Bronchial epithelial cell (primary cell): ENCODE measurements at regions not wholly inside any gene's neighbourhood (a gene's known extent, or its start where the extent isn't known, plus 50 kb on each side); places are given as distances from the start of the nearest gene placed in this dataset.

Source experiments
- DNase-seq: peaks from one replicate; pipeline ENCODE4 v3.0.0-alpha.2; 2010; ENCODE audit warnings: low read depth
- FAIRE-seq: peaks from 2 replicates; lab custom pipeline; 2011; peaks lifted over from hg19 to GRCh38; lab: Jason Lieb, UNC
- H3K27me3 ChIP-seq: 2 replicates; pipeline ENCODE4 v1.5.1; 2011; ENCODE audit warnings: low read length; ENCODE audit not compliant: control insufficient read depth, insufficient read depth
- H3K36me3 ChIP-seq: 2 replicates; pipeline ENCODE4 v1.5.1; 2011; ENCODE audit warnings: low read length; ENCODE audit not compliant: control insufficient read depth, insufficient read depth
- H3K4me3 ChIP-seq: 2 replicates; pipeline ENCODE4 v1.5.1; 2011; ENCODE audit warnings: mild to moderate bottlenecking, low read depth, low read length, control low read depth
- TF ChIP-seq, protein P1 (sequence below): IDR thresholded peaks from 2 replicates; pipeline ENCODE4 v1.5.1; 2011; ENCODE audit warnings: mild to moderate bottlenecking, moderate library complexity, low read length, control low read depth, inconsistent platforms; ENCODE audit not compliant: insufficient read depth, severe bottlenecking

DNA sequence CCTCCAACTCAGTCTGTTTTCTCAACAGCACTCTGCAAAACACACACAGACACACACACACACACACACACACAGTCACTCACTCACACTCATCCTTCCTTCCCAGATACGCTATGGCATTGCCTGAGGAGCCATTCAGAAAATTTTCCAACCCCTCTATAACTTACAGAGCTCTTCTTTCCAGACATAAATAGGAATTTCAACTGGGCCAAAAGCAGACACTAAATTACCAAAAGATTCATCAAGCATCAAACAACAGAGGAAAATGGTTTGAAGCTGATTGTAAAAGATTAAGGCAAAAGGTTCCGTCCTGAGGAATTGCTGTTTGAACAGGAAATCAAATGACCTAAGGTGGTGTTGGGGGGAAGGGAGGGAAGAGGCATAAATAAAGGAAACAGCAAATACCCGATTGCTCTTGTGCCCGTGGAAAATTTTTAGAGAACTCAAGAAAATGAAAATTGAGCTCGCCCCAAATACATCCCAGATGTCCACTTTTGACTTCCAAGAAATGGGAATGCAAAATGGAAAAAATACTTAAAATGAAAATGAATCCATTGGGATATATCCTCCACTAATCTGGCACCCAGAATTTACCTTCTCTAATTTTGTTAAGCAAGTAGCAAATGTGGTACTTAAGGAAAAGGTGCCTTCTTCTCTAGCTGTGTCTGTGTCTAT, 183.6 kb downstream of the QDPR start:
- no peak for FAIRE-seq
- H3K27me3 ChIP-seq, result no peaks in the 10 kb centered on the region
- TF ChIP-seq, protein P1, sequence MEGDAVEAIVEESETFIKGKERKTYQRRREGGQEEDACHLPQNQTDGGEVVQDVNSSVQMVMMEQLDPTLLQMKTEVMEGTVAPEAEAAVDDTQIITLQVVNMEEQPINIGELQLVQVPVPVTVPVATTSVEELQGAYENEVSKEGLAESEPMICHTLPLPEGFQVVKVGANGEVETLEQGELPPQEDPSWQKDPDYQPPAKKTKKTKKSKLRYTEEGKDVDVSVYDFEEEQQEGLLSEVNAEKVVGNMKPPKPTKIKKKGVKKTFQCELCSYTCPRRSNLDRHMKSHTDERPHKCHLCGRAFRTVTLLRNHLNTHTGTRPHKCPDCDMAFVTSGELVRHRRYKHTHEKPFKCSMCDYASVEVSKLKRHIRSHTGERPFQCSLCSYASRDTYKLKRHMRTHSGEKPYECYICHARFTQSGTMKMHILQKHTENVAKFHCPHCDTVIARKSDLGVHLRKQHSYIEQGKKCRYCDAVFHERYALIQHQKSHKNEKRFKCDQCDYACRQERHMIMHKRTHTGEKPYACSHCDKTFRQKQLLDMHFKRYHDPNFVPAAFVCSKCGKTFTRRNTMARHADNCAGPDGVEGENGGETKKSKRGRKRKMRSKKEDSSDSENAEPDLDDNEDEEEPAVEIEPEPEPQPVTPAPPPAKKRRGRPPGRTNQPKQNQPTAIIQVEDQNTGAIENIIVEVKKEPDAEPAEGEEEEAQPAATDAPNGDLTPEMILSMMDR, result no peak
- no peaks in the 10 kb centered on the region for H3K36me3 ChIP-seq
- no peak overlapping the region for H3K4me3 ChIP-seq
- DNase-seq, result no peak

DNA sequence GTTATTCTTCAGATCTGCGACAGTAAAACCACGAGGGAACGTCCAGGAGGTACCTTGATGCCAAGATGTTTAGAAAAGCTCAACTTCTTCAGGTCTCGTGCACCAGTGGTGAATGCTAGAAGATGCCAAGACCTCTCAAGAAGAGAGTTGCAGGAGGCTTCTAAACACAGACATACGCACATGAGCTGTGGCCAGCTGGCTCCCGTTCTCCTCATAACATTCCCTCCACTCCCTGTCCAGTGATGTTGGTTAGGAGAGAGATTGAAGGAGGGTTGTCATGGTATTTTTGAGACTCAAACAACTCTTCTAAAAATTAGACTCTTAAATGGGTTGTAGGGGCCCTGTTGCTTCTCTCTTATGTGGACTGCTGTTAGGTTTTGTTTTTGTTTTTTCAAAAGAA, 184.3 kb downstream of the QDPR start:
- no peak for DNase-seq
- Histone ChIP-seq H3K4me3 (no peak overlapping the region), H3K36me3 (no peaks in the 10 kb centered on the region), H3K27me3 (no peaks in the 10 kb centered on the region)
- FAIRE-seq, result no peak
- TF ChIP-seq, protein P1, result no peak

DNA sequence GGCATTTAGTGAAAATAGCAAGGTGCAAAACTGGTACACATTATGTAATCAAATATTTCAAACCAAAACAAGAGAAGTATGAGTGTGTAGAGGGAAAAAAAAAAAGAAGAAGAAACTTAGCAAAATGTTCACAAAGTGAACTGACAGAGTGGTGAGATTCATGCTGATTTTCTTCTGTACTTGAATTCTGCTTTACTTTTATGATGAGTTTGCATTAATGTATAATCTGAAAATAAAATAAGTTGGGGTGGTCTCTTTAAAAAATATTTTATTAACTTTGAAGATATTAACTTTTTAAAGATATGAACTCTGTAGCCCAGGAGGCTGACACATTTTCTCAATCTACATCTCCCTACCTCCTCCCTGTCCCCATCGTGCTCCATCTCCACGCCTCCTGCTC, 185.1 kb downstream of the QDPR start:
- Histone ChIP-seq H3K4me3 (no peak overlapping the region), H3K36me3 (no peaks in the 10 kb centered on the region), H3K27me3 (no peaks in the 10 kb centered on the region)
- FAIRE-seq (no peak), DNase-seq (no peak)
- TF ChIP-seq, protein P1, result no peak

DNA sequence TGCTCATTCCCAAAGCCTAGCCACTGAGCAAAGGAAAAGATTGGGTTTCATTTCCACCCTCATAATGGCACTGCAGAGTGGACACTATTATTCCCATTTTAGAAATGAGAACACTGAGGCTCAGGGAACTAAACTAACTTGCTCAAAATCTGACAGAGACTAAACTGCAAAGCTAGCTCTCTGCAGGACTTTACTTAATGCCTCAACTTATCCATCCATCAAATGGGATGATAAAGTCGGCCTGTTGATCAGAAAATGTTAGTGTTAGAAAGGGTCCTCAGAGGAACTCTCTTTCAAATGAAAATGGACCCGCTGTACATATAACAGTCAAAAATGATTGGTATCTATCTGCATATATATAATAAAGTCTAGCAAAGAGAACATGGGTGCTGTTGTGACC, 186.8 kb downstream of the QDPR start:
- Histone ChIP-seq H3K36me3 (no peaks in the 10 kb centered on the region), H3K4me3 (no peak overlapping the region), H3K27me3 (no peaks in the 10 kb centered on the region)
- DNase-seq, result no peak
- TF ChIP-seq, protein P1, result no peak
- FAIRE-seq, result no peak

DNA sequence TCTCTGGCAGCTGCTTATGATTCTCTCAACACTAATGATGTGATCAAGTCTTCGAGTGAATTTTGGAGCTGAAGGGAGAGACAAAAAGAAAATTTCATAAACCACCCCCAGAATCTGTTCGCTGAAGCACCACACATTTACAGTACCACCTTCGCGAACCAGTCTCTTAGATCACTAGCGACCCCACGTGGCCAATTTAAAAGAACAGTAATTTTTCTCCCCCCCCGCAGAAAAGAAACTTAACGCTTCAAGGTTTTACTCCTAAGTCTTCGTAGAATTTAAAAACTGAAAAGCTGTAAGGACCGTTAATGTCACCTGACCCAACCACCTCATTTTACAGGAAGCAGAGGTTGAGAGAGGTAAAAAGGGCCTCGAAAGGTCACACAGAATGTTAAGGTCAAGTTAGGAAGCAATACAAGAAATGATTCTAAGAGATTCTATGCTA, 187.5 kb downstream of the QDPR start:
- Histone ChIP-seq H3K36me3 (no peaks in the 10 kb centered on the region), H3K27me3 (no peaks in the 10 kb centered on the region), H3K4me3 (no peak overlapping the region)
- FAIRE-seq, result no peak
- no peak for DNase-seq
- TF ChIP-seq, protein P1, result peak; percentile 37
